Activated CD4-positive, CD25-positive, alpha-beta regulatory T cell treated with anti-CD3 and anti-CD28 coated beads, Interleukin-2, amount 50 U/mL, for 16 hours (primary cell): ENCODE measurements at regions not wholly inside any gene's neighbourhood (a gene's known extent, or its start where the extent isn't known, plus 50 kb on each side); places are given as distances from the start of the nearest gene placed in this dataset.
"Not testable (repeated sequence)": the region's sequence is repeated elsewhere in the genome, so short reads cannot be mapped to it uniquely, and the experiment has no call there.

ENCODE experiments used
- DNase-seq: peaks from one replicate; pipeline ENCODE4 v3.0.0-alpha.2; 2020; ENCODE audit warnings: low read depth, low spot score

- no peak for DNase-seq
Measured at GRCh38 chr6:147972448-147972847, 370.2 kb upstream of the SASH1 start.

GRCh38 chr6:147973806-147974205, 368.8 kb upstream of the SASH1 start:
- DNase-seq, result no peak

- DNase-seq, result no peak
Measured at GRCh38 chr6:147974376-147974775, 368.3 kb upstream of the SASH1 start.

GRCh38 chr6:147977851-147978465, 364.7 kb upstream of the SASH1 start:
- DNase-seq, result no peak

GRCh38 chr6:147979966-147980365, 362.7 kb upstream of the SASH1 start:
- DNase-seq, result no peak

- no peak for DNase-seq
Measured at GRCh38 chr6:147983581-147984366, 358.9 kb upstream of the SASH1 start.

GRCh38 chr6:147986846-147987245, 355.8 kb upstream of the SASH1 start:
- DNase-seq, result no peak

GRCh38 chr6:147990159-147990558, 352.5 kb upstream of the SASH1 start:
- DNase-seq, result no peak

GRCh38 chr6:147991961-147992360, 350.7 kb upstream of the SASH1 start:
- DNase-seq, result no peak

- DNase-seq, result no peak
Measured at GRCh38 chr6:147999001-147999540, 343.6 kb upstream of the SASH1 start.

- no peak for DNase-seq
Measured at GRCh38 chr6:148001844-148002642, 340.6 kb upstream of the SASH1 start.

GRCh38 chr6:148004651-148005050, 338.0 kb upstream of the SASH1 start:
- DNase-seq, result no peak

GRCh38 chr6:148005806-148006205, 336.8 kb upstream of the SASH1 start:
- DNase-seq, result no peak

GRCh38 chr6:148010516-148010915, 332.1 kb upstream of the SASH1 start:
- not testable (repeated sequence) for DNase-seq

GRCh38 chr6:148016013-148016412, 326.6 kb upstream of the SASH1 start:
- DNase-seq, result no peak

- DNase-seq, result no peak
Measured at GRCh38 chr6:148021165-148021564, 321.5 kb upstream of the SASH1 start.

- no peak for DNase-seq
Measured at GRCh38 chr6:148021699-148022098, 320.9 kb upstream of the SASH1 start.

- not testable (repeated sequence) for DNase-seq
Measured at GRCh38 chr6:148022279-148022678, 320.4 kb upstream of the SASH1 start.

- no peak for DNase-seq
Measured at GRCh38 chr6:148027201-148027600, 315.4 kb upstream of the SASH1 start.

GRCh38 chr6:148035806-148036390, 306.7 kb upstream of the SASH1 start:
- no peak for DNase-seq

GRCh38 chr6:148037496-148037895, 305.1 kb upstream of the SASH1 start:
- DNase-seq, result no peak

- DNase-seq, result no peak
Measured at GRCh38 chr6:148041546-148041945, 301.1 kb upstream of the SASH1 start.
